Neural cell (in vitro differentiated cells): ENCODE measurements at regions not wholly inside any gene's neighbourhood (a gene's known extent, or its start where the extent isn't known, plus 50 kb on each side); places are given as distances from the start of the nearest gene placed in this dataset.
"Not testable (repeated sequence)": the region's sequence is repeated elsewhere in the genome, so short reads cannot be mapped to it uniquely, and the experiment has no call there.

Experiments used
- H2AFZ ChIP-seq: fragments of 200-600, 300-800 bp; sonication (generic), shearing (Covaris generic); 2 replicates; pipeline ENCODE4 v1.6.0; 2014; ENCODE audit warnings: low read depth, mild to moderate bottlenecking, antibody characterized with exemption, low read length, moderate library complexity
- H3F3A ChIP-seq: fragments of 200-600 bp; shearing (Covaris generic); 2 replicates; pipeline ENCODE4 v1.6.1; 2016; ENCODE audit warnings: mild to moderate bottlenecking, moderate library complexity, mixed read lengths, antibody characterized with exemption, low read length; ENCODE audit not compliant: insufficient read depth, poor library complexity, severe bottlenecking
- H3K27ac ChIP-seq: fragments of 200-600, 300-800 bp; sonication (generic), shearing (Covaris generic); 2 replicates; pipeline ENCODE4 v1.5.1; 2014; ENCODE audit warnings: mild to moderate bottlenecking, low read length, moderate library complexity
- H3K27me3 ChIP-seq: fragments of 300-800, 200-600 bp; sonication (generic), shearing (Covaris generic); 2 replicates; pipeline ENCODE4 v1.6.0; 2014; ENCODE audit warnings: mild to moderate bottlenecking, low read depth, low read length, moderate library complexity; ENCODE audit not compliant: insufficient read depth
- H3K36me3 ChIP-seq: fragments of 300-800, 200-600 bp; sonication (generic), shearing (Covaris generic); 2 replicates; pipeline ENCODE4 v1.5.1; 2014; ENCODE audit warnings: mild to moderate bottlenecking, antibody characterized with exemption, low read length, moderate library complexity; ENCODE audit not compliant: insufficient read depth
- H3K4me2 ChIP-seq: fragments of 300-800, 200-600 bp; sonication (generic), shearing (Covaris generic); 2 replicates; pipeline ENCODE4 v1.6.0; 2014; ENCODE audit warnings: mild to moderate bottlenecking, low read length
- H3K4me3 ChIP-seq: fragments of 300-800, 200-600 bp; sonication (generic), shearing (Covaris generic); 2 replicates; pipeline ENCODE4 v1.5.1; 2014; ENCODE audit warnings: mild to moderate bottlenecking, low read length, moderate library complexity
- H3K79me2 ChIP-seq: fragments of 200-600 bp; shearing (Covaris generic); replicated peaks from 2 replicates; pipeline ENCODE4 v1.6.0; 2014; ENCODE audit warnings: mild to moderate bottlenecking, low read length, moderate library complexity; ENCODE audit not compliant: insufficient read depth
- H3K9ac ChIP-seq: fragments of 300-800, 200-600 bp; sonication (generic), shearing (Covaris generic); 2 replicates; pipeline ENCODE4 v1.6.1; 2016; ENCODE audit warnings: mild to moderate bottlenecking, low read length, mixed read lengths
- H3K9me2 ChIP-seq: fragments of 200-600 bp; shearing (Covaris generic); 2 replicates; pipeline ENCODE4 v1.6.1; 2016; ENCODE audit warnings: mild to moderate bottlenecking, low read length, mixed read lengths; ENCODE audit not compliant: insufficient read depth
- H3K9me3 ChIP-seq: fragments of 200-600, 300-800 bp; sonication (generic), shearing (Covaris generic); 2 replicates; pipeline ENCODE4 v1.6.1; 2016; ENCODE audit warnings: mild to moderate bottlenecking, mixed run types, low read length, moderate library complexity, mixed read lengths
- H4K20me1 ChIP-seq: fragments of 200-600 bp; shearing (Covaris generic); 2 replicates; pipeline ENCODE4 v1.6.1; 2016; ENCODE audit warnings: mild to moderate bottlenecking, mixed run types; ENCODE audit not compliant: insufficient read depth
- CTCF ChIP-seq: fragments of 450-650 bp; IDR thresholded peaks from 2 replicates; pipeline ENCODE4 v1.5.1; 2014; ENCODE audit warnings: antibody characterized with exemption, mild to moderate bottlenecking, moderate library complexity; ENCODE audit not compliant: poor library complexity, severe bottlenecking
- EP300 ChIP-seq: fragments of 450-650 bp; conservative IDR thresholded peaks from 2 replicates; pipeline ENCODE4 v1.6.1; 2014; ENCODE audit warnings: antibody characterized with exemption, mild to moderate bottlenecking, moderate library complexity; ENCODE audit not compliant: poor library complexity, severe bottlenecking
- EZH2 ChIP-seq: fragments of 200-600, 300-800 bp; shearing (Covaris generic), sonication (generic); IDR thresholded peaks from 2 replicates; pipeline ENCODE4 v1.6.1; 2014; ENCODE audit warnings: antibody characterized with exemption, low read length, borderline replicate concordance, mild to moderate bottlenecking; ENCODE audit not compliant: insufficient read depth, poor library complexity, severe bottlenecking
- MXI1 ChIP-seq: fragments of 450-650 bp; conservative IDR thresholded peaks from 2 replicates; pipeline ENCODE4 v1.6.1; 2014; ENCODE audit warnings: antibody characterized with exemption, mild to moderate bottlenecking; ENCODE audit not compliant: poor library complexity, severe bottlenecking
- POLR2AphosphoS5 ChIP-seq: IDR thresholded peaks from 2 replicates; pipeline ENCODE4 v1.6.1; 2012
- RAD21 ChIP-seq: fragments of 450-650 bp; conservative IDR thresholded peaks from 2 replicates; pipeline ENCODE4 v1.6.1; 2014; ENCODE audit warnings: antibody characterized with exemption, mild to moderate bottlenecking, moderate library complexity
- REST ChIP-seq: IDR thresholded peaks from 2 replicates; pipeline ENCODE4 v1.6.1; 2012; ENCODE audit warnings: borderline replicate concordance
- SMC3 ChIP-seq: fragments of 450-650 bp; conservative IDR thresholded peaks from 2 replicates; pipeline ENCODE4 v1.6.1; 2014; ENCODE audit warnings: antibody characterized with exemption, mild to moderate bottlenecking, moderate library complexity; ENCODE audit not compliant: poor library complexity
- TAF1 ChIP-seq: IDR thresholded peaks from 2 replicates; pipeline ENCODE4 v1.6.1; 2012; ENCODE audit warnings: low read depth

- not testable (repeated sequence) for H3K4me3 ChIP-seq, H3K4me2 ChIP-seq, H4K20me1 ChIP-seq, H3K36me3 ChIP-seq, H3K9ac ChIP-seq, H2AFZ ChIP-seq, H3K27ac ChIP-seq, H3F3A ChIP-seq, H3K9me2 ChIP-seq, H3K79me2 ChIP-seq, H3K27me3 ChIP-seq, H3K9me3 ChIP-seq
Observed at GRCh38 chrX:140215894-140216293, 250.6 kb upstream of the CXorf66 start.

- not testable (repeated sequence) for H3K27me3 ChIP-seq, H3K79me2 ChIP-seq, H3F3A ChIP-seq, H3K9ac ChIP-seq, H3K36me3 ChIP-seq, H4K20me1 ChIP-seq, H2AFZ ChIP-seq, H3K9me2 ChIP-seq, H3K4me3 ChIP-seq, H3K4me2 ChIP-seq, H3K9me3 ChIP-seq, H3K27ac ChIP-seq
Observed at GRCh38 chrX:140214518-140214917, 249.2 kb upstream of the CXorf66 start.

GRCh38 chrX:140206657-140207056 lies 241.3 kb upstream of the CXorf66 start:
- Histone ChIP-seq H3K4me3 (no peak overlapping the region), H2AFZ (no peak overlapping the region), H4K20me1 (no peaks in the 10 kb centered on the region), H3K27ac (no peak overlapping the region), H3K79me2 (no peaks in the 10 kb centered on the region), H3K27me3 (no peaks in the 10 kb centered on the region), H3K9me3 (no peaks in the 10 kb centered on the region), H3K4me2 (no peak overlapping the region), H3K36me3 (no peaks in the 10 kb centered on the region), H3F3A (no peaks in the 10 kb centered on the region), H3K9me2 (no peaks in the 10 kb centered on the region), H3K9ac (no peak overlapping the region)
- TF ChIP-seq RAD21 (no peak), MXI1 (no peak), EP300 (no peak), POLR2AphosphoS5 (no peak), TAF1 (no peak), SMC3 (no peak), EZH2 (no peak), CTCF (no peak), REST (no peak)
